ENCODE measurements at regions not wholly inside any gene's neighbourhood (a gene's known extent, or its start where the extent isn't known, plus 50 kb on each side); places are given as distances from the start of the nearest gene placed in this dataset.

DNA sequence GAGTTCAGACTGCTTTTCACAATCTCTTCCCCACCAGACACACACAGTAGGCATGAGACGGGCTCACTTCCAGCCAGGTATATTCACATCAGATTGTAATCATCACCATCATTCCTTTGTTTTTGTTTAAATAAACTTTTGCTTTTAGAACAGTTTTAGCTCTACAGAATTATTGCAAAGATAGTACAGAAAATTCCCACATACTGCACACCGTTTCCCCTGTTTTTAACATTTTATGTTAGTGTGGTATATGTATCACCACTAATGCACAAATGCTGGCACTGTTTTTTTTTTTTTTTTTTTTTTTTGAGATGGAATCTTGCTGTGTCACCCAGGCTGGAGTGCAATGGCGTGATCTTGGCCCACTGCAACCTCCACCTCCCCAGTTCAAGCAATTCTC is 83.3 kb upstream of the ANO1 start:
- DNase-seq (ENCODE audit: low spot score): no peak

DNA sequence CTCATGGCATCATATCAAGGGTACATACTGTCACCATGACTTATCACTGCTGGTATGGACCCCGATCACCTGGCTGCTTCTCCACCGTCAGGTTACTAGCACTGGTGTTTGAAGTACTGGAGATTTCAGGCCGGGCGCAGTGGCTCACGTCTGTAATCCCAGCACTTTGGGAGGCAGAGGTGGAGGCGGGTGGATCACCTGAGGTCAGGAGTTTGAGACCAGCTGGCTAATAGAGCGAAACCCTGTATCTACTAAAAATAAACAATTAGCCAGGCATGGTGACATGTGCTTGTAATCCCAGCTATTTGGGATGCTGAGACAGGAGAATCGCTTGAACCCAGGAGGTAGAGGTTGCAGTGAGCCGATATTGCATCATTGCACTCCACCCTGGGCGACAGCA is 82.4 kb upstream of the ANO1 start:
- no peak for DNase-seq (ENCODE audit: low spot score)

GRCh38 chr11:69996451-69996850 is 81.7 kb upstream of the ANO1 start:
- no peak for DNase-seq (ENCODE audit: low spot score)

DNA sequence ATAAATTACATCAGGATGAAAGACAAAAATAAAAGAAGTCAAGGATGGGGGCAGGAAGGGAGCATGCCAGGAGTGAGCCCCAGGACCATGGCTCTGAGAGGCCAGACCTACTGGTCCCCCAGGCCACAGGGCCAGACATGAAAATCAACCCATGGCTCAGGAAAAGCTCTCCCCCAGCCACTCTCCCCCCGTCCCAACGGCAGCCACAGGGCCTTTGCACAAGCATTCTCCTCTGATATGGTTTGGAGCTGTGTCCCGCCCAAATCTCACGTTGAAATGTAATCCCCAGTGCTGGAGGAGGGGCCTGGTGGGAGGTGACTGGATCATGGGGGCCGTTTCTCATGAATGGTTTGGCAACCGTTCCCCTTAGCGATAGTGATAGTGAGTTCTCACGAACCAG is 80.8 kb upstream of the ANO1 start:
- DNase-seq (ENCODE audit: low spot score): no peak

GRCh38 chr11:69999721-70000120 is 78.4 kb upstream of the ANO1 start:
- no peak for DNase-seq (ENCODE audit: low spot score)

GRCh38 chr11:70000228-70000627 is 77.9 kb upstream of the ANO1 start:
- no peak for DNase-seq (ENCODE audit: low spot score)

- no peak for DNase-seq (ENCODE audit: low spot score)
Observed at GRCh38 chr11:70001246-70001645, 76.9 kb upstream of the ANO1 start.

GRCh38 chr11:70002433-70002832 is 75.7 kb upstream of the ANO1 start:
- no peak for DNase-seq (ENCODE audit: low spot score)

- no peak for DNase-seq (ENCODE audit: low spot score)
Observed at GRCh38 chr11:70005107-70005818, 72.9 kb upstream of the ANO1 start.

GRCh38 chr11:70007796-70008195 is 70.3 kb upstream of the ANO1 start:
- no peak for DNase-seq (ENCODE audit: low spot score)

DNA sequence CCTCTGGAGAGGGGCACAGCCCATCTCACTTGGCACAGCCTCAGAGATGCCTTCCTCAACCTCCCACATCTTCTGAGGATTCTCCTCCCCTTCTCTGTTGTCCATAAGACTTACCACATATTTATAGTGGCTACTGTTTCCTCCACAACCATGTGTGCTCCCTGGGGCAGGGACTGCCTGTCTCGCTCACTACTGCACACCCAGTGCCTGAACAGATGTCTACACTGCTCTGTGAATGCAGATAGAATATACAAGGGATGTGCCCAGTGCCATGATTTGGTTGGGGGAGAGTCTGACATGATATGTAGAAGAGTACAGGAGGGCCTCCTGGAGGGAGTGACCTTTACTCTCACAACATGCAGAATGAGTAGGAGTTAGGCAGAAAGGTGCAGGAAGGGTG is 67.3 kb upstream of the ANO1 start:
- no peak for DNase-seq (ENCODE audit: low spot score)

- no peak for DNase-seq (ENCODE audit: low spot score)
Observed at GRCh38 chr11:70012134-70012733, 65.9 kb upstream of the ANO1 start.

DNA sequence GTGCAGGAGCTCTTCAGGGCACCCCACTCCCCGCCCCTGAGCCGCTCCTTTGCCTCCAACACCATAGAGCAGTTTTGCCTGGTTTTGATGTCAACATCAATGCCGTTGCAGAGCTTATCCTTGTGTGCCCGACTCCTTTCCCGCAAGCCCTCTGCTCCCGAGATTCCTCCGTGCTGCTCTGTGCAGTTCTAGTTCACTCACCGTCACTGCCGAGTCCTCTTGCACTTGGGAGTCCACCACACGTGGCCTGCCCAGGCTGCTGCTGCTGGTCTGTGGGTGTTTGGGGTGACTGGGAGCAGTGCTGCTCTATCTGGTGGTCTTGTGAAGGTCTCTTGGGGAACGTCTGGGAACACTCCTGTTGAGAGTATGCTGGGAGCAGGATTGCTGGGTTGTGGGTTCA is 63.8 kb upstream of the ANO1 start:
- no peak for DNase-seq (ENCODE audit: low spot score)

GRCh38 chr11:70016666-70017367 is 61.3 kb upstream of the ANO1 start:
- no peak for DNase-seq (ENCODE audit: low spot score)

- DNase-seq (ENCODE audit: low spot score): no peak
Observed at GRCh38 chr11:70018816-70019215, 59.3 kb upstream of the ANO1 start.

GRCh38 chr11:70019576-70020011 is 58.5 kb upstream of the ANO1 start:
- DNase-seq (ENCODE audit: low spot score): no peak

DNA sequence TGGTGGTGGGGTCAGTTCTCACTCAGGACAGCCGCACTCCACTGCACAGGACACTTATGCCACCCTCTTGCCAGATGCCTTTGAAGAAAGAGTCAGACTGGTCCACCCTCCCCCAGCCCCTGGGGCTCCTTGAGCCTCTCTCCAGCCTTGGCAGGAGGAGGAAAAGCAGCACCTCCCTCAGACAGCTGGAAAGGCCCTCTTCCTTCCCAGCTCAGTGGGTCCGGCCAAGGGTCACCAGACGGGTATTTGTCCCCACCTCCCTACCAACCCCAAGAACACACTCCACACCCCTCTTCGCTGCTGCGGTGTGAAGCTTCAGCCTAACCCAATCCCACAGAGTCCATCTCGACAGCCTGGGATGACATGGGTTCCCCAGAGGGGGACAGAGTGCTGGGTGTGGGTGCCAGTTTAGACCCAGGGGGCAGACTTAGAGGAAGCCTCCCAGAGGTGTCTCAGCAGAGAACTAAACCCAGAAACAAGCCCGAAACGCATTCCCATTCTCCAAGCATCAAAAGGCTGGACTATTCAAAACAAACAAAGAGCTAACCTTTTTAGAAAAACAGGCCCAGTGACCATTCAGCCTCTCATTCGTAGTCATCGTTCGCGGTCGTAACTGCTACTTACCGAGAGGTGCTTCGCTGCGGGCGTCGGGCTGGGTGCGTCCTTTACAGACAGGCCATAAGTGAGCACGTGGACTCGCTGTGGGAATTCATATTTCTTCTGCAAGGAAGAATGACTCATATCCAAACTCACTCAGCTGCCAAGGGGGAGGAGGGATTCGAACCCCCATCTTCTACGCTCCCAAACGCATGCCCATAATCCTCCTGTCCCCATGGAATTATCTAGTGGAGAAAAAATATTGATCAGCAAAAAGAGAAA is 57.5 kb upstream of the ANO1 start:
- DNase-seq (ENCODE audit: low spot score): no peak

DNA sequence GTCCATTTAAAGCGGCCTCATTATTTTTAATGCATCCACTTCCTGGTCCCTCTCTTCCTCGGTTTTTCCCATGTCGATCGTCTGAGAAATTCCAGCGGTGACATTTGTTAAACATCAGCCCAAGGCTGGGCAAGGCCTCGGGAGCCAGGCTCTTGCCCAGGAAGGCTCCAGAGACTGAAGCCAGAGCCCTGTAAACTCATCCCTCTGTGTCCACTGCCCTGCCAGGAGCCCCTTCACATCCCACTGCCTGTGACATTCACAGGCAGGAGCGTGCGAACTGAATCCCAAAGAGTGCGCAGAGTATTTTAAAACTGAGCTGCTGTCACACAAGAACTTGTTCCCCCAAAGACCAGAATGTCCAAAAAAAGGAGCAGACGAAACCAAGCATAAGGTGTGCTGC is 56.5 kb upstream of the ANO1 start:
- DNase-seq (ENCODE audit: low spot score): no peak

- no peak for DNase-seq (ENCODE audit: low spot score)
Observed at GRCh38 chr11:70024036-70024772, 53.9 kb upstream of the ANO1 start.

- DNase-seq (ENCODE audit: low spot score): no peak
Observed at GRCh38 chr11:70024773-70025045, 53.4 kb upstream of the ANO1 start.

GRCh38 chr11:70025308-70025707 is 52.8 kb upstream of the ANO1 start:
- DNase-seq (ENCODE audit: low spot score): no peak

DNA sequence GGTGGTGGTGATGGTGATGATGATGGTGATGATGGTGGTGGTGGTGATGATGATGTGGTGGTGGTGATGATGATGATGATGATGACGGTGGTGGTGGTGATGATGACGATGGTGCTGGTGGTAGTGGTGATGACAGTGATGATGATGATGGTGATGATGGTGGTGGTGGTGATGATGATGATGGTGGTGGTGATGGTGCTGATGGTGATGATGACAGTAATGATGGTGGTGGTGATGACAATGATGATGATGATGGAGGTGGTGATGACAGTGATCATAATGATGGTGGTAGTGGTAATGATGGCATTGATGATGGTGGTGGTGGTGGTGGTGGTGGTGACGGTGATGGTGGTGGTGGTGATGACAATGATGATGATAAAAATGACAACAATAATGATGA is 52.1 kb upstream of the ANO1 start:
- DNase-seq (ENCODE audit: low spot score): no peak

All from RKO (cell line).